ENCODE measurements at regions not wholly inside any gene's neighbourhood (a gene's known extent, or its start where the extent isn't known, plus 50 kb on each side); places are given as distances from the start of the nearest gene placed in this dataset.
"Not testable (repeated sequence)": the region's sequence is repeated elsewhere in the genome, so short reads cannot be mapped to it uniquely, and the experiment has no call there.

DNA sequence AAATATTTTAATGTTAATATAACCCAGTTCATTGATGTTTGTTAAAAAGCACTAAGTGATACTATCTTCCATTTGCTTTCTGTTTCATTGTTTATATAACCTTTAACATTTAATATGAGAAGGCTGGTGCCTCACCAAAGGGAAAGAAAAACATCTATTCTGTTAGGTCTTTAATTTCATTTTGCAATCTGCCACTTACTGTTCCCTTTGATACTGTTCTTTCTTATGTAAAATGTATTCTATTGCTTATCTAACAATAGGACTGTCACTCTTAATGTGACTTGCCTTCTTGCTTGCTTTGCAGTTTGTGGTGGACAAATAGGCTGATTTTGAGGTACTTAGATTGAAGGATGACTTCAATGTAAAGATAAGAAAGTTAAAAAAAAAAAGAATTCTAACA is 1666.1 kb upstream of the DDX18 start:
- ATAC-seq (ENCODE audit: low FRiP score): no peak
- TF ChIP-seq, protein P1, sequence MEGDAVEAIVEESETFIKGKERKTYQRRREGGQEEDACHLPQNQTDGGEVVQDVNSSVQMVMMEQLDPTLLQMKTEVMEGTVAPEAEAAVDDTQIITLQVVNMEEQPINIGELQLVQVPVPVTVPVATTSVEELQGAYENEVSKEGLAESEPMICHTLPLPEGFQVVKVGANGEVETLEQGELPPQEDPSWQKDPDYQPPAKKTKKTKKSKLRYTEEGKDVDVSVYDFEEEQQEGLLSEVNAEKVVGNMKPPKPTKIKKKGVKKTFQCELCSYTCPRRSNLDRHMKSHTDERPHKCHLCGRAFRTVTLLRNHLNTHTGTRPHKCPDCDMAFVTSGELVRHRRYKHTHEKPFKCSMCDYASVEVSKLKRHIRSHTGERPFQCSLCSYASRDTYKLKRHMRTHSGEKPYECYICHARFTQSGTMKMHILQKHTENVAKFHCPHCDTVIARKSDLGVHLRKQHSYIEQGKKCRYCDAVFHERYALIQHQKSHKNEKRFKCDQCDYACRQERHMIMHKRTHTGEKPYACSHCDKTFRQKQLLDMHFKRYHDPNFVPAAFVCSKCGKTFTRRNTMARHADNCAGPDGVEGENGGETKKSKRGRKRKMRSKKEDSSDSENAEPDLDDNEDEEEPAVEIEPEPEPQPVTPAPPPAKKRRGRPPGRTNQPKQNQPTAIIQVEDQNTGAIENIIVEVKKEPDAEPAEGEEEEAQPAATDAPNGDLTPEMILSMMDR (IDR thresholded peaks at IDR 0.05): no peak
- no peak for DNase-seq (ENCODE audit: low spot score)

DNA sequence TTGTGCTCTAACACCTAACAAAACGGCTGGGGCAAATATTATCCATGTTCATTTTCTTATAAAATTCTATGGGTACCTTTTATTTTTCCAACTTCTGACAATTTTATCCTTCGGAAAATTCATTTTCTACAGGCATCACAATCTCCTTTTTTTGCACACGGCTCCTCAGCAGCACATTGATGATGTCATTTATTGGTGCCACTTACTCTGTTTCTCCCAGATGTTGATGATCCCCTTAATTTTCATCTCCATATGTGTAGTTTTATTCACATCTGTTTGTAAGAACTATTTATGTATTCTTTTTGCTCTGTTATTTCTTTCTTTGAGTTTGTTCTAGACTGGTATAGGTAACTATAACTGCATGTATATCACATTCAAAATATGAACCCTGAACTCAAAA is 1660.8 kb upstream of the DDX18 start:
- TF ChIP-seq, protein P1 (IDR thresholded peaks at IDR 0.05): no peak
- ATAC-seq (ENCODE audit: low FRiP score): no peak
- DNase-seq (ENCODE audit: low spot score): no peak

DNA sequence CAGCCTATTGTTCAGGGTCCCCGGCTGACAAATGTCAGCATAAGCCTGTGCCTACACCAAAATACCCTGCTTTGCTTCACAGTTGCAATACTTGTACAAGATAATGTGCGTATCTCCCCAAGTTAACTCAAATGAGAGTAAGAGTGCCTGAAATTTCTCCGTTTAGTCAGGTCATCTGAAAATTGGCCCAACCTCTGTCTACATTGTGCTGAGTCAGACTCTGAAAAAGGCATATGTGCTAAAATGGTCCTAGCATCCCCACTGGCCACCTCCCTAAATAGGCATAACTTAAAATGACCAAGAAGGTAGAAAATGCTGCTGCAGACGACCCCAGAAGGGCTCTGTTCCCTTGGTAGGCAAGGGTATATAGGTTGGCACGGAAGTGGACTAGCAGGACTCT is 1653.8 kb upstream of the DDX18 start:
- ATAC-seq (ENCODE audit: low FRiP score): no peak
- TF ChIP-seq, protein P1 (IDR thresholded peaks at IDR 0.05): no peak

DNA sequence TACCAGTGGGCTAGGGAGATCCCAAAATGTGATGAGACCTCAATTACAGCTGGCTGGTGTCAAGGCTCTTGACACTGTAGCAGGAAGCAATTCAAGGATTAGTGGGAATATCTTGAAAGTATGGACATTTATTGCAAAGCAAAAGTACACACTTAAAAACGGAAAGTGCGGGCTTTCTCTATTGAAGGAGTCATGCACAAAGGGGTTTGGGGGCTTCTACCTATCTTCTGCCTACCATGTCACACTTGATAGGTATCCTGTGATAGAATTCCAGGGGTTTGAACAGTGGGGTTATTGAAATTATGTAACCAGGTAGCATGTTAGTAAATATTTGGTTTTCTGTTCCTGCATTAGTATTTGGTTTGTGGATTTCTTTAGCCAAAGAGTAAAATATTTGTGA is 1652.1 kb upstream of the DDX18 start:
- DNase-seq (ENCODE audit: low spot score) (no peak), ATAC-seq (ENCODE audit: low FRiP score) (no peak)
- TF ChIP-seq, protein P1 (IDR thresholded peaks at IDR 0.05): no peak

More for the DNA sequence above, 1653.8 kb upstream of the DDX18 start:
- DNase-seq (ENCODE audit: low spot score): no peak

DNA sequence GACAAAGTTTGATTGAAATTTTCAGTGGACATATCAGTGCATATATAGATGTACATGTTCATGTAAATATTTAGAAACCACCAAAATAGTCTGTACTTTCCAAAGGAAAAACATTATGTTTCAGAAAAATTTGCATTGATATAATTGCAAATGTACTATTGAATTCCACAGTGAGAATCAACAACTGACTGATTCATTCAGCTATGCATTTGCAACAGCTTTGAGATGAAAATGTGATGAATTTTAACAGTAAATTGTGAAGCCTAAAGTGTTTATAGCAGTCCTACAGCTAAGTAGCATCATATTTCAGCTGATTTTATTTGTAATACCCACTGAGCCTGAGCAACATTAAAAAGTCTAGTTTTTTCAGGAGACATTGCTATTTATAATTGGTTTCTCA is 1647.4 kb upstream of the DDX18 start:
- DNase-seq (ENCODE audit: low spot score) (no peak), ATAC-seq (ENCODE audit: low FRiP score) (no peak)
- TF ChIP-seq, protein P1 (IDR thresholded peaks at IDR 0.05): no peak

DNA sequence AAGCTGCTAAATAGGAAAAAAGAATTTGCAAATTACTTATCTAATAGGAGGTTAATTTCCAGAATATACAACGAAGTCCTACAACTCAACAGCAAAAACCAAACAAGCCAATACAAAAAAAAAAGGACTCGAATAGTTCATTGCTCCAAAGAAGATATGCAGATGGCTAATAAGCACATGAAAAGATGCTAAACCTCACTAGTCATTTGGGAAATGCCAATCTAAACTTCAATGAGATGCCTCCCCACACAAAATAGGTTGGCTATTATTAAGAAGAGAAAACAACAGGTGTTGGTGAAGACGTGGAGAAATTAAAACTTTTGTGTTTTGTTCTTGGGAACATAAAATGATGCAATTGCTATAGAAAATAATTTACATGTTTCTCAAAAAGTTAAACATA is 1634.4 kb upstream of the DDX18 start:
- TF ChIP-seq, protein P1 (IDR thresholded peaks at IDR 0.05): no peak
- ATAC-seq (ENCODE audit: low FRiP score) (no peak), DNase-seq (ENCODE audit: low spot score) (no peak)

DNA sequence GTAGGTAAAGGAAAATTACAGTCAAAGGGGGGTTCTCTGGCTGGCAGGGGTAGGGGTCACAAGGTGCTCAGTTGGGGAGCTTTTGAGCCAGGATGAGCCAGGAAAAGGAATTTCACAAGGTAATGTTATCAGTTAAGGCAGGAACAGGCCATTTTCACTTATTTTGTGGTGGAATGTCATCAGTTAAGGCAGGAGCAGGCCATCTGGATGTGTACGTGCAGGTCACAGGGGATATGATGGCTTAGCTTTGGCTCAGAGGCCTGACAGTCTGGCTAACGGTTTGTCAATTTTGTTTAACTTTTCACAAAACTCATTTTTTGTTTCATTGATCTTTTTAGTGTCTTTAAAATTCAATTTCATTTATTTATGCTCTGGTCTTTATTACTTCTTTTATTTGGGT is 1623.8 kb upstream of the DDX18 start:
- not testable (repeated sequence) for ATAC-seq (ENCODE audit: low FRiP score); DNase-seq (ENCODE audit: low spot score)

DNA sequence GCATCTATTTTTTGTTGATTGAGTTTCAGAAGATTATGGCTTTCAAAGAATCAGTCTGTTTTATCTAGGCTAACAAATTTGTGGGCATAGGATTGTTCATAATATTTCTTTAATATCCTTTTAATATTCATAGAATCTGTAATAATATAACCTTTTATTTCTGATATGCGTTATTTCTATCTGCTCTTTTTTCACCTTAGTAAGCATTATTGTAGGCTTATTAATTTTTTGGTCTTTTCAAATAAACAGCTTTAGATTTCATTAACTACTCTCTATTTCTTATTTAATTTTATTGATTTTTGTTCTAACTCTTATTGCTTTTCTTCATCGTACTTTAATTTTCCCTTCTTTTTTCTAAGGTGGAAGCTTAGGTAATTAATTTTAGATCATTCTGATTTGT is 1614.4 kb upstream of the DDX18 start:
- ATAC-seq (ENCODE audit: low FRiP score) (no peak), DNase-seq (ENCODE audit: low spot score) (no peak)
- TF ChIP-seq, protein P1 (IDR thresholded peaks at IDR 0.05): no peak
